H4 (cell line): ENCODE measurements at regions not wholly inside any gene's neighbourhood (a gene's known extent, or its start where the extent isn't known, plus 50 kb on each side); places are given as distances from the start of the nearest gene placed in this dataset.
"Not testable (repeated sequence)": the region's sequence is repeated elsewhere in the genome, so short reads cannot be mapped to it uniquely, and the experiment has no call there.

Experiments
- DNase-seq: peaks from one replicate; pipeline ENCODE4 v3.0.0-alpha.2; 2015; ENCODE audit warnings: low spot score

- no peak for DNase-seq
Measured at GRCh38 chr6:121691126-121691551, 255.7 kb downstream of the GJA1 start.

- DNase-seq: no peak
Measured at GRCh38 chr6:121694389-121694788, 258.9 kb downstream of the GJA1 start.

GRCh38 chr6:121694801-121695251, 259.4 kb downstream of the GJA1 start:
- no peak for DNase-seq

GRCh38 chr6:121695329-121695728, 259.9 kb downstream of the GJA1 start:
- no peak for DNase-seq

- no peak for DNase-seq
Measured at GRCh38 chr6:121697921-121698320, 262.5 kb downstream of the GJA1 start.

- DNase-seq: no peak
Measured at GRCh38 chr6:121698617-121699016, 263.2 kb downstream of the GJA1 start.

GRCh38 chr6:121703129-121703528, 267.7 kb downstream of the GJA1 start:
- not testable (repeated sequence) for DNase-seq

- no peak for DNase-seq
Measured at GRCh38 chr6:121711472-121711871, 276.0 kb downstream of the GJA1 start.

- DNase-seq: no peak
Measured at GRCh38 chr6:121717686-121718085, 282.2 kb downstream of the GJA1 start.

- not testable (repeated sequence) for DNase-seq
Measured at GRCh38 chr6:121720867-121721266, 285.4 kb downstream of the GJA1 start.

- no peak for DNase-seq
Measured at GRCh38 chr6:121723623-121724022, 288.2 kb downstream of the GJA1 start.

- DNase-seq: no peak
Measured at GRCh38 chr6:121724576-121724975, 289.1 kb downstream of the GJA1 start.

- DNase-seq: no peak
Measured at GRCh38 chr6:121726596-121726995, 291.1 kb downstream of the GJA1 start.

GRCh38 chr6:121730616-121731015, 295.2 kb downstream of the GJA1 start:
- no peak for DNase-seq

GRCh38 chr6:121731381-121731780, 295.9 kb downstream of the GJA1 start:
- no peak for DNase-seq

- no peak for DNase-seq
Measured at GRCh38 chr6:121732641-121733040, 297.2 kb downstream of the GJA1 start.

- DNase-seq: no peak
Measured at GRCh38 chr6:121733234-121733633, 297.8 kb downstream of the GJA1 start.

- DNase-seq: not testable (repeated sequence)
Measured at GRCh38 chr6:121740188-121740587, 304.7 kb downstream of the GJA1 start.

GRCh38 chr6:121743691-121744090, 308.2 kb downstream of the GJA1 start:
- no peak for DNase-seq

- DNase-seq: no peak
Measured at GRCh38 chr6:121748376-121748775, 312.9 kb downstream of the GJA1 start.

- no peak for DNase-seq
Measured at GRCh38 chr6:121748850-121749249, 313.4 kb downstream of the GJA1 start.

GRCh38 chr6:121755485-121755884, 320.0 kb downstream of the GJA1 start:
- no peak for DNase-seq

- DNase-seq: no peak
Measured at GRCh38 chr6:121756666-121757065, 321.2 kb downstream of the GJA1 start.

- DNase-seq: no peak
Measured at GRCh38 chr6:121759370-121759769, 323.9 kb downstream of the GJA1 start.

GRCh38 chr6:121760191-121760590, 324.7 kb downstream of the GJA1 start:
- DNase-seq: no peak
